Skin of body (tissue), 2 donors: ENCODE measurements at regions not wholly inside any gene's neighbourhood (a gene's known extent, or its start where the extent isn't known, plus 50 kb on each side); places are given as distances from the start of the nearest gene placed in this dataset. TPM values are rescaled to one million over a fixed set of nuclear protein-coding genes. Genes with fewer than 3 reads are reported as not detected.

Experiments used
- DNase-seq: peaks from one replicate; lab custom pipeline; 2025; lab: John Stamatoyannopoulos, UW
- small RNA-seq: library from RNA; depleted of rRNA; stranded (forward); fragments of <200 nt; gene quantifications from one replicate; pipeline ENCODE3, GENCODE V24; 2014; ENCODE audit warnings: low replicate concordance

DNA sequence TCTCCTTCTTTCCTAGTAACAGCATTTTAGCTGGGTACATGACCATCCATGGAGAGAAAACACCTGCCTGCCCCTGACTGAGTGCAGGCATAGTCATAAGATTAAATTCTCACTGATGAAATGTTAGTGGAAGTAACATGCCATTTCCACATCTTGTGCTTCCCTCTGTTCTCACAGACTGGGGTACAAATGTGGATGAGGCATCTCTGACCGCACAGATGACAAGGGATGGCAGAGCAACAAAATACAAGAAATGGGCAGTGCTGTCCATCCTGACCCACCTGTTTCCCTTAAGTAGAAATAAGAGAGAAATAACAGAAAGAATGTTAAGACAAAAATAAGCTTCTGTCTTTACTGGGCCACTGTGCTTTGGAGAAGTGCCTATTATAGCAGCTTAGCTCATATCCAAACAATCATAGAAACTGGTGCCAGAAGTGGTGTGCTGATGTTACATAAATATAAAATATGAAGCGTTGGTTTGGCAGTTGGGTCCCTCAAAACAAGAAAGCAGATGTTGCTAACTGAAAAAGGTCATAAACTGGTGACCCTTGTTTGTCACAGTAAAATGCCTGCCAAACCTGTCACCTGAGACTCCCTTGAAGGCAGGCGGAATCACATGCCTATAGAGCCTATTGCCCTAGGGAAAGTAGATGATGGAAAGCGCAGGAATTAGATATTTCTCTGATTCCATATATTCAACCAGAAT is 72.4 kb upstream of the CCDC150 start:
- peak; percentile 80 for DNase-seq

DNA sequence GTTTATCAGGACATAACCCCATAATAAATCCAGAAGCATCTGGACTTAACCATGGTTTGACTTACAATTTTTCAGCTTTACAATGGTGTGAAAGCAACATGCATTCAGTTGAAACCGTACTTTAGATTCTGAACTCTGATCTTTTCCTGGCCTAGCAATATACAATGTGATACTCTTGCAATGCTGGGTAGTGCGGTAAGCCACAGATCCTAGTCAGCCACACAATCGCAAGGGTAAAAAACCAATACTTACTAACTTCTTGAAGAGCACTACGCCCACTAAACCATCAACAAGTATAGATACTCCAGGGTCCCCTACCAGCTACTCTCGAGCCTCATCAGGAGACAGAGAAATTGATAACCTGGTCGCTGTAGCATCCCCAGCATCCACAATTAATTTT is 71.0 kb upstream of the CCDC150 start:
- DNase-seq, result no peak

DNA sequence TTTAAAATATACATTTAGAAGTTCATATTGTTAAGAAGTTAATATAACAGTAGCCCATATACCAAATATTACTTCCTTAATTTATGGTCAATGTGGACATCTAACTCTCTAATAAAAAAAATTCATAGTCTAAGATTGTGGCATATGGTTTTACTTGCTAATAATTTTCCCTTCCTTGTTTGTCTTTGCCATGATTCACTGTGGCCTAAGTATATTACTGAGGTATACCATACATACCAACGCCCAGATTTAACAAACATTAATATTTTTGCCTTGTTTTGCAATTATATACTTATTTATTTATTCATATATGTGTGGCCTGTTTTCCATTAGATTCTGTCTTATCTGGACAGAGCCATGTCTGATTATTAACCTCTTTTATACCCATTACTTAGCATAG is 54.6 kb upstream of the CCDC150 start:
- no peak for DNase-seq

DNA sequence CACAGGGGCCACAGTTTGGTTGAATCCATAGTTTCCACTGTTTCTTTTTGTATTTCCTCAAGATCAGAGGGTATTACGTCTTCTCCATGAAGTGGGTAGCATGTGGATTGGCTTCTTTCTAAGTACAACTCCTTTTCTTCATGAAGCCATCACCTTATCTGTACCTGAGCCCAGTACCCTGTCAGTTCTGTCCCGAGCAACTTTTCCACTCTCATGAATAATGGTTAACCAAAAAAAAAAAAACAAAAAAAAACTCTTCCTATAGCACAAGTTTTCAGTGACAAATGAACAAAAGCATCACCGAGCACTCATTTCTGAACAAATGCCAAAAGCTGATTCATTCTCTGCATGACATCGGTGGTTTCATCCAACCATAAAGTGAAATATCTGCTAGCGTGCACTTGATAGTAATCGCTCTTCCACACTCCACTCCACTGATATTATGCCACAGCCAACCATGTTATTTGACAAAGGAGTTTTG is 53.0 kb upstream of the CCDC150 start:
- DNase-seq, result peak; percentile 32

DNA sequence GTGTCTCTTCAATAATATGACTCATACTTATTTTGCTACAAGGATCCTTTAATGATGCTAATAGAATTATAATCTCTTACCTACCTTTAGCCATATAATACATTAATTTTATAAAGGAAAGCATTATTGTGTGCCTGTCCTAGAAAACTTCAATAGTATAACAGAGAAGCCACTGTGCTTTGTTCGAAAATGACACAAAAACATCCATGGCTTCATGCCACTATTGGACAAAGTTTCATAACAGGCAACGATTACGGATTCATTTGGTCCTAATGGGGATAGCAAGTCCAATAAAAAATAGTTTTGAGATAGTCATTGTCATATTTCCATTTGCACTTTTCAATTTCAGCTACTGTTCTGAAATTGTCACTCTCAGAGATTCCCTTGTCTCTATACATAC is 52.5 kb upstream of the CCDC150 start:
- DNase-seq, result no peak

DNA sequence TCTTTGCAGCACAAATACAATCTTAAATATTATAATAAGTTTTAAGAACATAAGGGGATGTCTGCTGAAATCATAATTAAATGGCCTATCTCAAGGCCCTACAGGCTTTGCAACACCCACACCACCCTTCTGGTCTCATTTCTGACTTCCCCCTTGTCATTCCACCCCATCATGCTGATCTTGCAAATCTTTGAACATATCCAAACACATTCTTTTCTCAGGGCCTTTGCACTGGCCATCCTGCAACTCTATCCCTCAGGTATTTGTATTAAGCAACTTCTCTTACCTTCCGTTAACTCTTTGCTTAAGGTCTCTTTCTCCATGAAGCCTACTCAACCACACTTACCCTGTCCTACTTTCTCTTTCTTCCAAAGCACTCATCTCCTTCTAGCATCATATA is 51.8 kb upstream of the CCDC150 start:
- no peak for DNase-seq

DNA sequence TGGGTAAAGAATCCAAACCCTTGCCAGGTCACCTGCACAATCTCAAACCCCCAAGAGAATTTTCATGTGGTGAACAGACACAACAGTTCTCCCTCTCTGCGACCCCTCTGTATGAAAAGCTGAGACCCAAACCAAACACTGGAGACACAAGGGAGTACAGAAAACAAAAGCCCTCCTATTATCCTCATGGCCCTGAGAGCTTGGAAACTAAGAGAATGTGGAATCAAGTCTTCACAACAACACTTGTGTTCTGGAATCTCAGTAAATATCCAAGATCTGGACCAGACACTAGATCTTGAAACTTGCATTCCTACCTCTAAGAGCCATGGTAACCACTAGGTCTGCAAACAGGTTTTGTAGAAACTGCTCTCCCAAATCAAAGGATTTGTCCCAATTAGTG is 50.1 kb upstream of the CCDC150 start:
- DNase-seq, result no peak

Small RNA genes in the stretch of these regions (small RNA-seq; reads per million reads assigned to genes)
- gene RN7SL820P, result not detected
